DOHH2 (cell line): ENCODE measurements at regions not wholly inside any gene's neighbourhood (a gene's known extent, or its start where the extent isn't known, plus 50 kb on each side); places are given as distances from the start of the nearest gene placed in this dataset.
"Not testable (repeated sequence)": the region's sequence is repeated elsewhere in the genome, so short reads cannot be mapped to it uniquely, and the experiment has no call there.

ENCODE experiments used
- H3F3A ChIP-seq: fragments of 200-600 bp; sonication (generic), shearing (Covaris generic); 2 replicates; pipeline ENCODE4 v1.6.0; 2016; ENCODE audit warnings: antibody characterized with exemption, mild to moderate bottlenecking; ENCODE audit not compliant: control insufficient read depth, insufficient read depth
- H3K27ac ChIP-seq: fragments of 200-600 bp; sonication (generic); 2 replicates; pipeline ENCODE4 v1.5.1; 2014; ENCODE audit warnings: low read depth, mild to moderate bottlenecking, low read length, moderate library complexity
- H3K27me3 ChIP-seq: fragments of 200-600 bp; sonication (generic); 2 replicates; pipeline ENCODE4 v1.6.1; 2014; ENCODE audit warnings: mild to moderate bottlenecking, low read length, mixed read lengths; ENCODE audit not compliant: control insufficient read depth
- H3K36me3 ChIP-seq: fragments of 200-600 bp; sonication (generic); 2 replicates; pipeline ENCODE4 v1.6.1; 2014; ENCODE audit warnings: mild to moderate bottlenecking, low read length, moderate library complexity, mixed read lengths; ENCODE audit not compliant: control insufficient read depth
- H3K4me1 ChIP-seq: fragments of 200-600 bp; sonication (generic); 2 replicates; pipeline ENCODE4 v1.6.1; 2014; ENCODE audit warnings: mild to moderate bottlenecking, low read length, mixed read lengths; ENCODE audit not compliant: control insufficient read depth
- H3K4me2 ChIP-seq: fragments of 200-600 bp; sonication (generic); 2 replicates; pipeline ENCODE4 v1.6.0; 2014; ENCODE audit warnings: mild to moderate bottlenecking, low read length, moderate library complexity
- H3K4me3 ChIP-seq: fragments of 200-600 bp; sonication (generic); 2 replicates; pipeline ENCODE4 v1.5.1; 2014; ENCODE audit warnings: mild to moderate bottlenecking, low read length, mixed read lengths
- H3K79me2 ChIP-seq: fragments of 200-600 bp; sonication (generic); 2 replicates; pipeline ENCODE4 v1.6.1; 2014; ENCODE audit warnings: mild to moderate bottlenecking, low read length, mixed read lengths; ENCODE audit not compliant: control insufficient read depth
- H3K9me2 ChIP-seq: fragments of 200-600 bp; sonication (generic); replicated peaks from 2 replicates; pipeline ENCODE4 v1.6.1; 2014; ENCODE audit warnings: mild to moderate bottlenecking, low read length, mixed read lengths; ENCODE audit not compliant: control insufficient read depth
- H3K9me3 ChIP-seq: fragments of 200-600 bp; sonication (generic); 2 replicates; pipeline ENCODE4 v1.6.1; 2014; ENCODE audit warnings: antibody characterized with exemption, low read length, mixed read lengths; ENCODE audit not compliant: control insufficient read depth, insufficient read depth
- H4K20me1 ChIP-seq: fragments of 200-600 bp; sonication (generic); 2 replicates; pipeline ENCODE4 v1.6.0; 2014; ENCODE audit warnings: low read depth, mild to moderate bottlenecking, antibody characterized with exemption, low read length, moderate library complexity; ENCODE audit not compliant: control insufficient read depth, insufficient read depth
- EZH2phosphoT487 ChIP-seq: fragments of 200-600 bp; sonication (generic); IDR thresholded peaks from 2 replicates; pipeline ENCODE4 v1.6.1; 2017; ENCODE audit warnings: borderline replicate concordance, mild to moderate bottlenecking, antibody characterized with exemption, low read length, moderate library complexity, mixed read lengths
- TF ChIP-seq, protein P1 (sequence below): fragments of 200-600 bp; sonication (generic); IDR thresholded peaks from one replicate; pipeline ENCODE4 v1.5.1; 2014; ENCODE audit warnings: antibody characterized with exemption, mild to moderate bottlenecking, low read depth, low read length; ENCODE audit not compliant: poor library complexity, severe bottlenecking

DNA sequence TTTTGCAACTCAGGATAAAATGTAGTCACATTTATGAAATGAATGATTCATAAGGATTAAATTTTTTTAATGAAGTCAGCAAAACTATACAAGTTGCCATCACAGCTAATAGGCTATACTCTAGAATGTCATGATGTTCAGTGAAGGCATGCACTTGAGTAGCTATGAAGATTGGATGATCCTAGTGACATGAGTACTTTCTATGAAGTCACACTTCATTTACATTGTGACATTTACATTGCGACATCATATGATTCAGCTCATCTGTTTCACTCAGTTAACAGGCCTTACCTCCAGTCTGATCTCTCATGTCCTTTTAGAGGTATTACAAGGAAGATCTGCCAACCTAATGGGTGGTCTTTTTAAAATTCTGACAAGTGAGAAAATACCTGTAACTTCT lies 82.7 kb upstream of the FGF13 start:
- Histone ChIP-seq H3K4me2 (no peak overlapping the region), H4K20me1 (no peaks in the 10 kb centered on the region), H3K27me3 (no peaks in the 10 kb centered on the region), H3K9me3 (no peaks in the 10 kb centered on the region), H3F3A (no peaks in the 10 kb centered on the region), H3K36me3 (no peaks in the 10 kb centered on the region), H3K79me2 (no peaks in the 10 kb centered on the region), H3K4me1 (no peaks in the 10 kb centered on the region), H3K9me2 (no peaks in the 10 kb centered on the region), H3K4me3 (no peak overlapping the region), H3K27ac (no peak overlapping the region)
- TF ChIP-seq EZH2phosphoT487, result no peak
- TF ChIP-seq, protein P1, sequence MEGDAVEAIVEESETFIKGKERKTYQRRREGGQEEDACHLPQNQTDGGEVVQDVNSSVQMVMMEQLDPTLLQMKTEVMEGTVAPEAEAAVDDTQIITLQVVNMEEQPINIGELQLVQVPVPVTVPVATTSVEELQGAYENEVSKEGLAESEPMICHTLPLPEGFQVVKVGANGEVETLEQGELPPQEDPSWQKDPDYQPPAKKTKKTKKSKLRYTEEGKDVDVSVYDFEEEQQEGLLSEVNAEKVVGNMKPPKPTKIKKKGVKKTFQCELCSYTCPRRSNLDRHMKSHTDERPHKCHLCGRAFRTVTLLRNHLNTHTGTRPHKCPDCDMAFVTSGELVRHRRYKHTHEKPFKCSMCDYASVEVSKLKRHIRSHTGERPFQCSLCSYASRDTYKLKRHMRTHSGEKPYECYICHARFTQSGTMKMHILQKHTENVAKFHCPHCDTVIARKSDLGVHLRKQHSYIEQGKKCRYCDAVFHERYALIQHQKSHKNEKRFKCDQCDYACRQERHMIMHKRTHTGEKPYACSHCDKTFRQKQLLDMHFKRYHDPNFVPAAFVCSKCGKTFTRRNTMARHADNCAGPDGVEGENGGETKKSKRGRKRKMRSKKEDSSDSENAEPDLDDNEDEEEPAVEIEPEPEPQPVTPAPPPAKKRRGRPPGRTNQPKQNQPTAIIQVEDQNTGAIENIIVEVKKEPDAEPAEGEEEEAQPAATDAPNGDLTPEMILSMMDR, result no peak

DNA sequence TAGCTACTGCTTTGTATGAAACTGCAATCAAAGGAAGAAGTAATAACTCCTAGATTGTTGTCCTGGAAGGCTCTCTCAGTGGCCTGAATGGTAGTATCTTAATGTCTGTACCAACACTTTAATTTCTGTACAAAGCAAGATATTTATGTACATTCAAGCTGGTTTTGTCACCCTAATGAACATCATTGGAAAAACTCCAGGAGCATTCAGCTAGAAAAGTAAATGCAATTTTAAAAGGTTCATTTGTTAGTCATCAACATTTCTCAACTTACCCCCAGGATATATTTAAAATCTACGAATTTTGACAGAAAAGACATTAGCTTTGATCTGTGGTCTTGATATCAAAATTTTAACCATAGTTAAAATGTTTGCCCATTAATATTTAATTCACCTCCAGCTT lies 80.0 kb upstream of the FGF13 start:
- Histone ChIP-seq H3K4me2 (no peak overlapping the region), H3K9me3 (no peaks in the 10 kb centered on the region), H3K36me3 (no peaks in the 10 kb centered on the region), H3K9me2 (no peaks in the 10 kb centered on the region), H3F3A (no peaks in the 10 kb centered on the region), H3K4me1 (no peaks in the 10 kb centered on the region), H3K27ac (no peak overlapping the region), H3K4me3 (no peak overlapping the region), H4K20me1 (no peaks in the 10 kb centered on the region), H3K79me2 (no peaks in the 10 kb centered on the region), H3K27me3 (no peaks in the 10 kb centered on the region)
- TF ChIP-seq, protein P1, result no peak
- TF ChIP-seq EZH2phosphoT487, result no peak

DNA sequence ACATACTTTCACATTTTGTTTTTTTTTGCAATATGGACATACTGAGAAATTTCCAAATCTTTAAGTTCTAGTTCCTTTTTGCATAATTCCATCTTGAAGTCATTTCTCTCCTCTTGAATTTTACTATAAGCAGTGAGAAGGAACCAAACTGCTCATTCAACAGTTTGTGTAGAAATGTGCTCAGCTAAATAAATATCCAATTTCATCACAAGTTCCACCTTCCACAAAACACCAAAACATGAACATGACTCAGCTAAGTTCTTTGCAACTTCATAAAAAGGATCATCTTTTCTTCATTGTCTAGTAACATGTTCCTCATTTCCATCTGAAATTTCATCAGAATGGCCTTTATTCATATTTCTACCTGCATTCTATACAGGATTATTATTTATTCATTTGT lies 77.3 kb upstream of the FGF13 start:
- H3K4me2 ChIP-seq, result no peak overlapping the region
- no peaks in the 10 kb centered on the region for H3K9me3 ChIP-seq
- no peak overlapping the region for H3K27ac ChIP-seq
- no peak overlapping the region for H3K4me3 ChIP-seq
- H4K20me1 ChIP-seq, result no peaks in the 10 kb centered on the region
- no peak for TF ChIP-seq EZH2phosphoT487
- TF ChIP-seq, protein P1, result no peak
- H3K27me3 ChIP-seq, result no peaks in the 10 kb centered on the region
- no peaks in the 10 kb centered on the region for H3K4me1 ChIP-seq
- no peaks in the 10 kb centered on the region for H3K36me3 ChIP-seq
- no peaks in the 10 kb centered on the region for H3F3A ChIP-seq
- H3K79me2 ChIP-seq, result no peaks in the 10 kb centered on the region
- H3K9me2 ChIP-seq, result no peaks in the 10 kb centered on the region

DNA sequence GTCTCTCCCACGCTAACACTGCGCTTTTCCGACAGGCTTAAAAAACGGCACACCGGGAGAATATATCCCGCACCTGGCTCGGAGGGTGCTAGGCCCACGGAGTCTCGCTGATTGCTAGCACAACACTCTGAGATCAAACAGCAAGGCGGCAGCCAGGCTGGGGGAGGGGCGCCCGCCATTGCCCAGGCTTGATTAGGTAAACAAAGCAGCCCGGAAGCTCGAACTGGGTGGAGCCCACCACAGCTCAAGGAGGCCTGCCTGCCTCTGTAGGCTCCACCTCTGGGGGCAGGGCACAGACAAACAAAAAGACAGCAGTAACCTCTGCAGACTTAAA lies 67.0 kb upstream of the FGF13 start:
- not testable (repeated sequence) for H3F3A ChIP-seq, H3K4me3 ChIP-seq, H3K27ac ChIP-seq, H3K4me2 ChIP-seq, H3K27me3 ChIP-seq, H3K9me3 ChIP-seq, H3K79me2 ChIP-seq, H4K20me1 ChIP-seq, H3K9me2 ChIP-seq, H3K36me3 ChIP-seq, H3K4me1 ChIP-seq

DNA sequence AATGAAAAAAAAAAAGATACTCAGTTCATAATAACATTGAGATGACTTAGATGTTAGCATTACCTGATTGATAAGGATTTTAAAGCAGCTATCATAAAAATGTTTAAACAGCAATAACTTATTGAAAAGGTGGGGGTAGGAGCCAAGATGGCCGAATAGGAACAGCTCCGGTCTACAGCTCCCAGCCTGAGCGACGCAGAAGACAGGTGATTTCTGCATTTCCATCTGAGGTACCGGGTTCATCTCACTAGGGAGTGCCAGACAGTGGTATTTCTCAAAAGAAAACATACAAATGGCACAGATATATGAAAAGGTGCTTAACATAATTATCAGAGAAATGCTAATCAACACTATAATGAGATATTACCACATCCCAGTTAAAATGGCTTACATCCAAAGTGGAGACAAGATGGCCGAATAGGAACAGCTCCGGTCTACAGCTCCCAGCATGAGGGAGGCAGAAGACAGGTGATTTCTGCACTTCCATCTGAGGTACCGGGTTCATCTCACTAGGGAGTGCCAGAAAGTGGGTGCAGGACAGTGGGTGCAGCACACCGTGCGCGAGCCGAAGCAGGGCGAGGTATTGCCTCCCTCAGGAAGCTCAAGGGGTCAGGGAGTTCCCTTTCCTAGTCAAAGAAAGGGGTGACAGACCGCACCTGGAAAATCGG lies 66.5 kb upstream of the FGF13 start:
- H3K9me3 ChIP-seq, H4K20me1 ChIP-seq, H3K4me3 ChIP-seq, H3F3A ChIP-seq, H3K27me3 ChIP-seq, H3K9me2 ChIP-seq, H3K4me2 ChIP-seq, H3K27ac ChIP-seq, H3K36me3 ChIP-seq, H3K79me2 ChIP-seq, H3K4me1 ChIP-seq: not testable (repeated sequence)
